Esophagus muscularis mucosa (tissue), 4 donors: ENCODE measurements at regions not wholly inside any gene's neighbourhood (a gene's known extent, or its start where the extent isn't known, plus 50 kb on each side); places are given as distances from the start of the nearest gene placed in this dataset.
"Not testable (repeated sequence)": the region's sequence is repeated elsewhere in the genome, so short reads cannot be mapped to it uniquely, and the experiment has no call there.

Experiments
- DNase-seq: peaks from one replicate; pipeline ENCODE4 v3.0.0-alpha.2; 2017; ENCODE audit errors: extremely low spot score
- H3K27ac ChIP-seq, 4 donors: fragments of 200-600 bp; sonication (generic); replicated peaks in 1 of 4; 1 replicate in 3 of 4; 2 replicates in 1 of 4; pipeline ENCODE4 v1.5.1; 2016 to 2019; ENCODE audit warnings: mild to moderate bottlenecking in 1 of 4
- H3K27me3 ChIP-seq, 4 donors: fragments of 200-600 bp; sonication (generic); one replicate each; pipeline versions ENCODE4 v1.5.1 to v1.6.0; 2016 to 2019
- H3K36me3 ChIP-seq, 4 donors: fragments of 200-600 bp; sonication (generic); one replicate each; pipeline ENCODE4 v1.5.1; 2016 to 2019
- H3K4me1 ChIP-seq, 4 donors: fragments of 200-600 bp; sonication (generic); one replicate each; pipeline ENCODE4 v1.5.1; 2016 to 2019
- H3K4me3 ChIP-seq, 4 donors: fragments of 200-600 bp; sonication (generic); 1 replicate in 2 of 4; 2 replicates in 2 of 4; pipeline ENCODE4 v1.5.1; 2016 to 2019; ENCODE audit warnings: mild to moderate bottlenecking in 4 of 4, moderate library complexity in 1 of 4
- H3K9me3 ChIP-seq, 4 donors: fragments of 200-600 bp; sonication (generic); 1 replicate in 3 of 4; 2 replicates in 1 of 4; pipeline ENCODE4 v1.5.1; 2016 to 2019
- CTCF ChIP-seq, 3 experiments: fragments of 200-600 bp in 2 of 3; fragments of 450-650 bp in 1 of 3; sonication (generic) in 2 of 3; IDR thresholded peaks; one replicate each; pipeline ENCODE4 v1.5.1; 2017 to 2019; ENCODE audit warnings: antibody characterized with exemption in 3 of 3, mild to moderate bottlenecking in 2 of 3, moderate library complexity in 1 of 3
- EP300 ChIP-seq: sonication (generic); formaldehyde crosslinking; IDR thresholded peaks from one replicate; pipeline ENCODE4 v1.6.1; 2017; ENCODE audit warnings: antibody characterized with exemption
- POLR2A ChIP-seq: fragments of 450-650 bp; IDR thresholded peaks from one replicate; pipeline ENCODE4 v1.6.1; 2017; ENCODE audit warnings: antibody characterized with exemption, moderate library complexity, mild to moderate bottlenecking, low read depth
- POLR2AphosphoS5 ChIP-seq, 2 donors: sonication (generic); formaldehyde crosslinking; IDR thresholded peaks; one replicate each; pipeline ENCODE4 v1.6.1; 2017; ENCODE audit warnings: antibody characterized with exemption in 2 of 2
- WGBS: methylation state at CpG from one replicate; pipeline ENCODE4 v1.1.5; 2018; 5-methylcytosine and 5-hydroxymethylcytosine counted together
- intact Hi-C: fragments of 100-400 bp; cut with DNase I; formaldehyde crosslinking; loops from one replicate; pipeline ENCODE4 v1.15.1; 2023

GRCh38 chr4:96406742-96407141 is 566.8 kb downstream of the PDHA2 start:
- Histone ChIP-seq H3K27ac (no peak overlapping the region), H3K4me1 (no peaks in the 10 kb centered on the region), H3K27me3 (no peaks in the 10 kb centered on the region), H3K4me3 (no peak overlapping the region), H3K9me3 (no peaks in the 10 kb centered on the region), H3K36me3 (no peaks in the 10 kb centered on the region)
- no peak for DNase-seq
- 43% methylated on average over 3 of the region's 3 CpGs for WGBS
- intact Hi-C loops = no loop called here
- TF ChIP-seq EP300 = no peak
- no peak for TF ChIP-seq CTCF (IDR thresholded peaks at IDR 0.05)
- no peak for TF ChIP-seq POLR2A
- no peak for TF ChIP-seq POLR2AphosphoS5 (IDR thresholded peaks at IDR 0.05)

- DNase-seq = no peak
- H3K27me3 ChIP-seq = no peaks in the 10 kb centered on the region
- no peak overlapping the region for H3K4me3 ChIP-seq
- no peaks in the 10 kb centered on the region for H3K4me1 ChIP-seq
- H3K36me3 ChIP-seq = no peaks in the 10 kb centered on the region
- TF ChIP-seq POLR2AphosphoS5 (IDR thresholded peaks at IDR 0.05) = no peak
- no peak for TF ChIP-seq POLR2A
- TF ChIP-seq CTCF (IDR thresholded peaks at IDR 0.05) = no peak
- TF ChIP-seq EP300 = no peak
- H3K9me3 ChIP-seq = no peaks in the 10 kb centered on the region
- H3K27ac ChIP-seq = no peak overlapping the region
- 78% methylated on average over 4 of the region's 4 CpGs for WGBS
- intact Hi-C loops = no loop called here
These were observed 567.3 kb downstream of the PDHA2 start for GRCh38 chr4:96407225-96407624.

- WGBS = 78% methylated on average over 5 of the region's 5 CpGs
- H3K27ac ChIP-seq = no peak overlapping the region
- H3K4me3 ChIP-seq = no peak overlapping the region
- H3K9me3 ChIP-seq = no peaks in the 10 kb centered on the region
- TF ChIP-seq POLR2A (no peak), POLR2AphosphoS5 (IDR thresholded peaks at IDR 0.05) (no peak), CTCF (IDR thresholded peaks at IDR 0.05) (no peak), EP300 (no peak)
- intact Hi-C loops = no loop called here
- H3K36me3 ChIP-seq = no peaks in the 10 kb centered on the region
- no peaks in the 10 kb centered on the region for H3K4me1 ChIP-seq
- no peak for DNase-seq
- no peaks in the 10 kb centered on the region for H3K27me3 ChIP-seq
These were observed 568.0 kb downstream of the PDHA2 start for GRCh38 chr4:96407738-96408463.

GRCh38 chr4:96414853-96415252 is 575.0 kb downstream of the PDHA2 start:
- intact Hi-C loops = not testable (repeated sequence)
- WGBS = 95% methylated on average over 19 of the region's 21 CpGs

GRCh38 chr4:96429657-96430056 is 589.8 kb downstream of the PDHA2 start:
- Histone ChIP-seq H3K4me1 (no peaks in the 10 kb centered on the region), H3K27ac (no peak overlapping the region), H3K9me3 (no peaks in the 10 kb centered on the region), H3K36me3 (no peaks in the 10 kb centered on the region), H3K4me3 (no peak overlapping the region), H3K27me3 (no peaks in the 10 kb centered on the region)
- no peak for DNase-seq
- intact Hi-C loops = no loop called here
- TF ChIP-seq POLR2AphosphoS5 (IDR thresholded peaks at IDR 0.05) (no peak), POLR2A (no peak), CTCF (IDR thresholded peaks at IDR 0.05) (no peak), EP300 (no peak)

More at GRCh38 chr4:96414853-96415252, 575.0 kb downstream of the PDHA2 start:
- DNase-seq, H3K27ac ChIP-seq, H3K4me1 ChIP-seq, H3K27me3 ChIP-seq, H3K9me3 ChIP-seq, H3K4me3 ChIP-seq, H3K36me3 ChIP-seq: not testable (repeated sequence)
